ENCODE measurements at regions not wholly inside any gene's neighbourhood (a gene's known extent, or its start where the extent isn't known, plus 50 kb on each side); places are given as distances from the start of the nearest gene placed in this dataset.
"Not testable (repeated sequence)": the region's sequence is repeated elsewhere in the genome, so short reads cannot be mapped to it uniquely, and the experiment has no call there.

DNA sequence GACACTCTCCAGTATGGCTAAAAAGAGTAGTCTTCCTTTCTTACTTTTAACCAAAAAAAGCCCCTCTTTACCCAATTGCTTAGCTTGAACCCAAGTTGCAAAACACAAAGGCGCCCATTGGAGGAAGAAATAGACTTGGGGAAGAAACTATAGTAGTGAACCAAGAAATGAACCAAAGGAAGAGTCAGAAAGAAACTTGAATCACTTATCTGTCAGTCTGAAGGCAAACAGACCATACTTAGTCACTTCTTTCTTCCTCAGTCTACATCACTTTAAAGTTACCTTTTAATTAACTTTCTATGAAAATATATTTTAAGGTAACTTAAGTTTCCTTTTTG, 161.4 kb upstream of the GIMD1 start:
- no peak for DNase-seq (ENCODE audit: low read depth in 1 of 2, low spot score in 1 of 2)

DNA sequence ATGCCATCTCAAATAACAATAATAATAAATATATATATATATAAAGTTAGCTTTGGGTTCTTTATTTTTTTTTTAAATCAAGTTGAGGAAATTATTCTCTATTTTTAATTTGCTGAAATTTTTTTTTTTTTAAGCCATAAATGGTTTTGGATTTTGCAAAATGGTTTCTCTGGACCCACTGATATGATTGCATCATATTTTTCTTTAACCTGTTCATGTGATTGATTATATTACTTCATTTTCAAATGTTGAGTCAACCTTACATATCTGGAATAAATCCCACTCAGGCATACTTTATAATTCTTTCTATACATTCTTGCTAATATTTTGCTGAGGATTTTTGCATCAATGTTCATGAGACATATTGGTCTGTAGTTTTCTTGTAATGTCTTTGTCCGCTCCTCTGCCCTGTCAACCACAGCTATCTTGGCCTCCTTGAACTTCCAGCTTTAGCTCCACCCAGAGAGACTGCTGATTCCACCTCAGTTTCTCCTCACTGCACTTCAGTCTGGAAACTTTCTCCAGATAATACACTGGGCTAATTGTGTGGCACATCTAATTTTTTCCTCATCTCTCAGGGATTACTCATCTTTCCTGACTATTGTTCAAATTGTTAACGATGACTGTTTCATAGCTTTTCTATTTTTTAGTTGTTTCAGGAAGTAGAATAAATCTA, 160.9 kb upstream of the GIMD1 start:
- no peak for DNase-seq (ENCODE audit: low read depth in 1 of 2, low spot score in 1 of 2)

DNA sequence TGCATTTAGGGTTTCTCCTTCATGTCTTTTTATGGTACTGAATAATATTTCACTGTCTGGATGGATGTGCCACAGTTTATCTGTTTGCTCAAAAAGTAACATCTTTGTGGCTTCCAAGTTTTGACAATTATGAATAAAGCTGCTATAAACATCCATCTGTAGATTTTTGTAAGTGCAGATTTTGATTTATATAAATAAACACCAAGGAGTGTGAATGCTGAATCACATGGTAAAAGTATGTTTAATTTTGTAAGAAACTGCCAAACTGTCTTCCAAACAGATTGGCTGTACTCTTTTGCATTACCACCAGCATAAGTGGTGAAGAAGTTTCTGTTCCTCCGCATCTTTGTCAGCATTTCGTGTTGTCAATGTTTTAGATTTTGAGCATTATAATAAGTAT, 158.7 kb upstream of the GIMD1 start:
- DNase-seq (ENCODE audit: low read depth in 1 of 2, low spot score in 1 of 2), result no peak

DNA sequence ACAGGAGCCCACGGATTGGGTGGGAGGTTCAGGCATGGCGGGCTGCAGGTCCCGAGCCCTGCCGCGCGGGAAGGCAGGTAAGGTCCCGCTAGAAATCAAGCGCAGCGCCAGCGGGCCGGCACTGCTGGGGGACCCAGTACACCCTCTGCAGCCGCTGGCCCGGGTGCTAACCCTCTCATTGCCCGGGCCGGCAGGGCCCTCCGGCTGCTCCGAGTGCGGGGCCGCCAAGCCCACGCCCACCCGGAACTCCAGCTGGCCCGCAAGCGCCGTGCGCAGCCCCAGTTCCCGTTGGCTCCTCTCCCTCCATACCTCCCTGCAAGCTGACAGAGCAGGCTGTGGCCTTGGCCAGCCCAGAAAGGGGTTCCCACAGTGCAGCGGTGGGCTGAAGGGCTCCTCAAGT, 156.8 kb upstream of the GIMD1 start:
- not testable (repeated sequence) for DNase-seq (ENCODE audit: low read depth in 1 of 2, low spot score in 1 of 2)

DNA sequence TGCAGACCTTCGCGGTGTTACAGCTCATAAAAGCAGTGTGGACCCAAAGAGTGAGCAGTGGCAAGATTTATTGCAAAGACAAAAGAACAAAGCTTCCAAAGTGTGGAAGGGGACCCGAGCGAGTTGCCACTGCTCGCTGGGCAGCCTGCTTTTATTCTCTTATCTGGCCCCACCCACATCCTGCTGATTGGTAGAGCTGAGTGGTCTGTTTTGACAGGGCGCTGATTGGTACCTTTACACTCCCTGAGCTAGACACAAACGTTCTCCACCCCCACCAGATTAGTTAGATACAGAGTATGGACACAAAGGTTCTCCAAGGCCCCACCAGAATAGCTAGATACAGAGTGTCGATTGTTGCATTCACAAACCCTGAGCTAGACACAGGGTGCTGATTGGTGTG, 156.2 kb upstream of the GIMD1 start:
- DNase-seq (ENCODE audit: low read depth in 1 of 2, low spot score in 1 of 2), result not testable (repeated sequence)

DNA sequence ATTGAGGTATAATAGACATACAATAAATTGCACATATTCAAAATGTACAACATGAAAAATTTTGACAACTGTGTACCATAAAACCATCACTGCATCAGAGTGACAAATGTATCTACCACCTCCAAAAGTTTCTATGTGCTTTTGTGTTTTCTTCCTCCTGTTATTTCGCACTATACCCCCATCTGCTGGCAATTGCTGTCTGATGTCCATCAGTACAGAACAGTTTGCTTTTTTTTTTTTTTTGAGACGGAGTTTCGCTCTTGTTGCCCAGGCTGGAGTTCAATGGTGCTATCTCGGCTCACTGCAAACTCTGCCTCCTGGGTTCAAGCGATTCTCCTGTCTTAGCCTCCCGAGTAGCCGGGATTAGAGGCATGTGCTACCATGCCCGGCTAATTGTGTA, 154.3 kb upstream of the GIMD1 start:
- no peak for DNase-seq (ENCODE audit: low read depth in 1 of 2, low spot score in 1 of 2)

DNA sequence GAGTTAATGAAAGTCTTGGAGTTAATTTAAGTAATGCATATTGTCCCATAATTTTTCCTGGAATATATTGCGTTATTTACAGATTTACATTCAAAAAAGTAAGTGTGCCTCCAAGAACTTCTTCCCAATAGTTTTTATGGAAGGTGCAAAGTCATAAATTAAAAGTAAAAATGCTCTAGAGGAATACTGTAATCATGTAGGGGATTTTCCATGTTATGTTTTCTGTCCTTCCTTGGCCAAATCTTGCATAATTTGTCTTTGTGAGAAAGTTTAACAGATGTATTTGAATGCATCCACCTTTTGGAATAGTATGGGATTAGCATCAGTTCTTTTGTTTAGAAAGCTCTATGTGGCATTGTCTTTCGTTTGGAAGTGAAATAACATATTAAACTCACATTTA, 144.1 kb upstream of the GIMD1 start:
- no peak for DNase-seq (ENCODE audit: low read depth in 1 of 2, low spot score in 1 of 2)

DNA sequence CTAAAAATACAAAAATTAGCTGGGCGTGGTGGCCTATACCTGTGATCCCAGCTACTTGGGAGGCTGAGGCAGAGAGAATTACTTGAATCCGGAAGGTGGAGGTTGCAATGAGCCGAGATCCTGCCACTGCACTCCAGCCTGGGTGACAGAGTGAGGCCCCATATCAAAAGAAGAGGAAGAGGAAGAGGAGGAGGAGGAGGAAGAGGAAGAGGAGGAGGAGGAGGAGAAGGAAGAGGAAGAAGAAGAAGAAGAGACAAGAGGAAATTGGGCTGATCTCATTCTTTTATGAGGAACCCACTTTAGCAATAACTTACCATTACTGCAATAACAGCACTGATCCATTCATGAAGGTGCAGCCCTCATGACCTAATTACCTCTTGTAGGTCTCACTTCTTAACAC, 138.9 kb upstream of the GIMD1 start:
- no peak for DNase-seq (ENCODE audit: low read depth in 1 of 2, low spot score in 1 of 2)

DNA sequence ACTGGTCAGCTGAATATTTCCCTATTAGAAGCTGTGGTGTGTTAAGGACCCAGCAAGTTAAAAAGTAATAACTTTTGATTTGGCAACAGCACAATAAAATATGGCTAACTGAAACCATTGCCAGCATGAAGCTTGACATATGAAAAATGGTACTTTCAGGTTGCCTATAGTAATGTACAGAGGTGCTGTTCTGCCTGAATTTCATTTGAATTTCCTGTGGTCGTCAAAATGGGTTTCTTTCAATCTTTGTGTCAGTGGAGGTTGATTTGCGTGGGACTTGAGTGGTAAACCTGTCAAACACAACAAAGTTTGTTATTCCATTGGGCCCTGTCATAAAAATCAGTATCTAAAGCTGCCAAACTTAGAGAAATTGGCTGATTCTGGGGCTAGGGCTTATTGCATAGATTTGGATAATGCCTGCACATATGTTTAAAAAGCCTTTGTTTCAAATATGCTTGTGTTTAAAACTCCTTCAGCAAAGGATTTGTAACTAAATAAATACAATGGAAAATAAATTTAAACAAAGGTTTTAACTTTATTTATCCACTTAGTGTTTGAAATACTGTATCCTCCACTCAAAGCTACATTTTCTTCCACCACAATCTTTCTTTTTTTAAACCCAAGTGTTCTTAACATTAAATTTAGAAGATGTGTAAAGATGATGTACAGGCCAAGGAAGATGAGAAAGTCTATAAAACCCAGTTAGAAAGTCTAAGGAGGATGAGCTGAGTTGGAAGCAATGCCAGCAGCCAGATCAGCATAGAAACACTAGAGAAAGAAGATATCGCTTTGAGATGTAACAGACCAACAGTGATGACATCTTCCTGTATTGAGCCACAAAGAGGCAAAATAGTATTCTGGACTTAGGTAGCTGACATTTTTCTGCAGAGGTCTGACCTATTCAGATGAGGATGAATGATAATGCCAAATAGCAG, 134.8 kb upstream of the GIMD1 start:
- no peak for DNase-seq (ENCODE audit: low read depth in 1 of 2, low spot score in 1 of 2)

DNA sequence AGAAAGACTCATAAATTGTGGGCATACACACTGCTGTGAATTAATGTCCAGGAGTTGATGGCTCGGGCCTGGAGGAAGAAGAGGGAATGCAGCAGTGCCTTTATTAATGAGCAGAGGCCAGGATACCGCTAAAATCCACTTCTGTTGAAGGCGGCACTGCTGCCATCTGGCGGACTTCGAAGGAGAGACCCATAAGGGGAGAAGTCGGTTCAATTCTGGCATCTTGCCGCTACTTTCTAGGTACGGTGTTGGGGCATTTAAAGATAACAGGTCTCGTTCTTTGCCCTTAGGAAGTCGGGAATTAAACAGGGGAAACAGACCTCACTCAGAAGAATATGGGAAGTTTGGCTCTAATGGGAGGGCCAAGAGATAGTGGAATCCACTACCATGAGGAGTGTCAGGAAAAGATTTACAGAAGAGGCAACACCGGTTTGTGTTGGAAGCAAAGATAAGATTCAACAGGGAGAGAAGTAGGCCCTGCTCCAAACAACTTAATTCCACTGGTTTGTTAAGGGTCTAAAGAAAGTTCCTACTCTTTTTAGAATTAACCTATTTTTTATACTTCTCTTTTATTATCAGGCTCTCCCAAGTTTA, 133.6 kb upstream of the GIMD1 start:
- peak in 1 of 2 donors; percentile 11 for DNase-seq (ENCODE audit: low read depth in 1 of 2, low spot score in 1 of 2)

DNA sequence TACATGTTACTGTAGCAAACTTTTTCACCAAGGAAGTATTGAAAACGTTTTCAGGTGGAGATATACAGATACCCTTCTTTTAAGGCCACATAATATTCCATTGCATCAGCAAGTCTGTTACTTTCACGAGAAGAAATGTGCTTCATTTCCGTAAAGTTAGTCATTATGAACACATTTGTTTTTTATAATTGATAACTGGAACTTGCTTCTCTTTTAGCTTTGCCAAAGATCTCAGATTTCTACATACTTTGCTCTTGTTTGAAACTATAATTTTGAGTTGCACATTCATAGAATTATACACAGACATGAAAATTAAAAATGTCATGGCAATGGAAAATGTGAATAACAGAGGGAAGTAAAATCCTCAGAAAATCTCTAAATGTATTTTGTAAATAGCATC, 128.7 kb upstream of the GIMD1 start:
- DNase-seq (ENCODE audit: low read depth in 1 of 2, low spot score in 1 of 2), result no peak

DNA sequence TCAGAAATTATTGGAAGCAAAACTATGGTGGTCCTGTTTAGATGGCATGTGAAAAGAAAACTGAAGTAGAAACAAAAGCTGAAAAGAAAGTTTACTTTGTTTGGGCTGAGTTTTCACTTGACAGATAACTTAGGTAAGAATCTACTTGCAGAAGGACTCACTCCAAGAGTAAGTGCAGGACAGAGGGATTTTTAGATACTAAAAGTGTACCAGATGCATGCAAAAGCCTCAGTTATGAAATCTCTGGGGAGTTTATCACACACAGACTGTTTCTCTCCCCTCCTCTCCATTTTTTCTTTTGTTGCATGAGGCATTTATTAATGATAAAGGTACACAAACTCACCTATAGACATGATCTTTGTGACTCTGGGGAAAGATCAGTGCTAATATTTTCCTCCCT, 127.5 kb upstream of the GIMD1 start:
- DNase-seq (ENCODE audit: low read depth in 1 of 2, low spot score in 1 of 2), result no peak

DNA sequence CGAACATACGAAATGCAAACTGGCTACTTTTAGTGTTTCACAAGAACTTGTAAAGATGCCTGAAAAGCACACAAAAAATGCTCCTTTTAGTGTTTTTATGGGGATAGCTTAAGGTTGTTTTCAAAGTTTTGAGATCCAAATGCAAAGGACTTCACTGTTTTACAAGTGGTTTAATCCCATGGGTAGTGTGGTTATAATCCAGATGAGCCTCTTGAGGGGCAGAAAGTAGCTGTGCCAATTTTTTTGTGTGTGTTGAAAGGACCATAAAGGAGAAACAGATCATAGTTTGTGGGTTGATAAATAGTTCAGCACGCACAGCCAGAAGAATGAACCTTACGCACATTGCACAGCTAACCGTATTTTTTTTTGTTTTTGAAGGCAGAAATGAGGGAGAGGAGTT, 126.9 kb upstream of the GIMD1 start:
- DNase-seq (ENCODE audit: low read depth in 1 of 2, low spot score in 1 of 2), result no peak

DNA sequence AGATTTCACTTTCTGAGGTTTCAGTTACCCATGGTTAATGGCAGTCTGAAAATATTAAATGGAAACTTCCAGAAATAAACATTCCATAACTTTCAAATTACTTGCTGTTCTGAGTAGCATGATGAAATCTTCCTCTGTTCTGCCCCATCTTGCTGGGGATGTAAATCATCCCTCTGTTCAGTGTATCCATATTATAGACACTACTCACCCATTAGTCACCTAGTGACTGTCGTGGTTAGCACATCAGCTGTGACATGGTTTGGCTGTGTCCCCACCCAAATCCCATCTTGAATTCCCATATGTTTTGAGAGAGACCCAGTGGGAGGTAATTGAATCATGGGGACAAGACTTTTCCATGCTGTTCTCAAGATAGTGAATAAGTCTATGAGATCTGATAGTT, 125.5 kb upstream of the GIMD1 start:
- no peak for DNase-seq (ENCODE audit: low read depth in 1 of 2, low spot score in 1 of 2)

DNA sequence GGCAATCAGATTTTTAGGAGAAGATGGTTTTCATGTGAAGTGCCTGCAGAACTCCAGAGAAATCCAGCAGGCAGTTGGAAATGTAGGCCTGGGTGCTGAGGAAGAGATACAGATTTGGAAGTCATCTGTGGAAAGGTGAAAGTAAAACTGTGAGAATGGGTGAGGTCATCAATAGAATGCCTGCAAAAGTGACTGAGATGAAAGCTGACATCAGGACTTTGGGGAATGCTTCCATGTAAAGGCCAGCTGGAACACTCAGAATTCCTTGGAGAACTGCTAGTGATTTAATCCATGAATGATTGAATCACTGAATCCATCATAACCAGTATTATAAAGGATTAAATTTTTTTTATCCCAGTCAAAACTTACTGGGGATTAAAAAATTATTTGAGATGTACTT, 124.5 kb upstream of the GIMD1 start:
- DNase-seq (ENCODE audit: low read depth in 1 of 2, low spot score in 1 of 2), result no peak

DNA sequence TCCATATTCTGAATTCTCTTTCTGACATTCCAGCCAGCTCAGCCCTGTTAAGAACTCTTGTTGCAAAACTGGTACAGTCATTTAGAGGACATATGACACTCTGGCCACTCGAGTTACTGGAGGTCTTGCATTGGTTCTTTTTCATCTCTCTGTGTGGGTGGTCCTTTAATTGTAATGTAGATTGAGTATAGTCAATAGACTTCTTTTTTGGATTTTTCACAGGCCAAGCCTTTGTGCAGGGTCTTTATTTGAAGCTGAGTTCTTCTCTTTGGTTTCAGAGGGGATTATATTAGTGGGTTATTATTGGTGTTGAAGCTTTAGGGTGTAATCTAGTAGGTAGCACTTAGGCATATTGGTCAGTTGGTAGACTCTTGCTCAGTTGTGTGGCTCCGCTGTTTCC, 118.0 kb upstream of the GIMD1 start:
- no peak for DNase-seq (ENCODE audit: low read depth in 1 of 2, low spot score in 1 of 2)

DNA sequence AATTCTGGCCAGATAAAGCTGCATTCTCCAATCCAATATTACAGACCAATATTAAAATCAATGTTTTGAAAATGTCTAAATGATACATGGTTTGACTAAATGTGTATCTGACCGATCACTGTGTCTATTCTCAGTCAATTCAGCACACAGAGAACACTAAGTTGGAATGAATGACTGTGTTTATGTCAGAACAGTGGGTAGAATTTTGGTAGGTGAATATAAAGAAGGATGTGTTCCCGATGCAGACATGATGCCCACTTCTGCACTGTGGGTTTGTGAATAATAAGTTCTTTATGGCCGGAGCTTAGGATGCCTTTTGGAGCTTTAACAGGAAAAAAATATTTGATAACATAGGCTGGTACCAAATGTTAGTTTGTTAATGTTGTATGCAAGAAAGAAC, 113.2 kb upstream of the GIMD1 start:
- DNase-seq (ENCODE audit: low read depth in 1 of 2, low spot score in 1 of 2), result no peak

DNA sequence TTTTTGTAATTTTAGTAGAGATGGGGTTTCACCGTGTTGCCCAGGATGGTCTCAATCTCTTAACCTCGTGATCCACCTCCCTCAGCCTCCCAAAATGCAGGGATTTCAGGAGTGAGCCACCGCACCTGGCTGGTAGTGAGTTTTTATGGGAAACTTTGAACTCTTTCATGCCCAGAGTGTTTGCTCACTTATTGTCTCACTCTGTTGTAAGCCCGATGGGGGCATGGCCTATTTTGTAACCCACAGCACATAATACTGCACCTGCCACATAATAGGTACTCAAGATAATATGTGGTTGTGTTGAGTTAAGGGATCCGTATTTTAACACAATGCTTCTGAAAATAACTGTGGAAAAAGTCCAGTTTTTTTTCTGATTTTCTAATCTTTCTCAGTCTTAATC, 109.6 kb upstream of the GIMD1 start:
- no peak for DNase-seq (ENCODE audit: low read depth in 1 of 2, low spot score in 1 of 2)

DNA sequence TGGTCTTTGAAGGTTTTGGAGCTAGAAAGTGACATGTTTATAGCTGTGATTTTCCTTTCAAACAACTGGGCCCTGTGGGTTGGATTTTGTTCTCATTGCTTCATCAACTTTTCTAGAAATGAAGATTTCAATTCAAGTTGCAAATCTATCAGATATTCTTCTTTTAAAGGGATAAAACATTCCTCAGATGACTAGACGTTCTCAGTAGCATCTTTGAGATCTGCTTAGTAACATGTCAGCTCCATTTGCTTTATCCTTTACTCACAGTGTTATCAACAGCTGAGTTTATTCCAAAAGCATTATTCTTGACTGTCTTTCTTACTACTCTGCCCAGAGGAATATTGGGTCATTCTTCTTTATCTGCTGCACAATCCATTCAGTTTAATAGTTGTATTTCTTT, 108.2 kb upstream of the GIMD1 start:
- DNase-seq (ENCODE audit: low read depth in 1 of 2, low spot score in 1 of 2), result no peak

DNA sequence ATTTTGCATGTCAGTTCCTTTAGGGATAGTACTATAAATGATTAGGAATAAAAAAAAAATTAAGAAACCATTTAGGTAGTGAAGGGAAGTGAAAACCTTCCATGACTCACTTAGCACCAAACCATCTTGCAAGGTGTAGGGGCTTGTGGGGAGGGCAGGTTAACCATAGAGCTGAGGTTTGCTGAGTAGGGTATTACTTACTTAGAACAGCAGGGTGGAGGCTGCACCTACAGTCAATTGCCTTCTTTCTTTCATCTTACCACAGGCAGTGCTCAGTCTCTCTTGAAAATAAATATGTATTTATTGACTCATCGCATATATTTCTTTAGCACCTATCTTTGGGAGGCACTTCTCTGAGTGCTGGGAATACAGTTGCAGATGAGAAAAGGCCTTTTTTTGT, 104.9 kb upstream of the GIMD1 start:
- no peak for DNase-seq (ENCODE audit: low read depth in 1 of 2, low spot score in 1 of 2)

DNA sequence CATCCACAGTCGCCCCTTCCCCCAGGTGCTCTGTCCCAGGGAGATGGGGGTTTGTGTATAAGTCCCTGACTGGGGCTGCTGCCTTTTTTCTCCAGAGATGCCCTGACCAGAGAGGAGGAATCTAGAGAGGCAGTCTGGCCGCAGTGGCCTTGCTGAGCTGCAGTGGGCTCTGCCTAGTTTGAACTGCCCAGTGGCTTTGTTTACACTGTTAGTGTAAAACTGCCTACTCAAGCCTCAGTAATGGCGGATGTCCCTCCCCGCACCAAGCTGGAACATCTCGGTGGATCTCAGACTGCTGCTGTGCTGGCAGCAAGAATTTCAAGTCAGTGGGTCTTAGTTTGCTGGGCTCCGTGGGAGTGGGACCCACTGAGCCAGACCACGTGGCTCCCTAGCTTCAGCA, 102.6 kb upstream of the GIMD1 start:
- no peak for DNase-seq (ENCODE audit: low read depth in 1 of 2, low spot score in 1 of 2)

DNA sequence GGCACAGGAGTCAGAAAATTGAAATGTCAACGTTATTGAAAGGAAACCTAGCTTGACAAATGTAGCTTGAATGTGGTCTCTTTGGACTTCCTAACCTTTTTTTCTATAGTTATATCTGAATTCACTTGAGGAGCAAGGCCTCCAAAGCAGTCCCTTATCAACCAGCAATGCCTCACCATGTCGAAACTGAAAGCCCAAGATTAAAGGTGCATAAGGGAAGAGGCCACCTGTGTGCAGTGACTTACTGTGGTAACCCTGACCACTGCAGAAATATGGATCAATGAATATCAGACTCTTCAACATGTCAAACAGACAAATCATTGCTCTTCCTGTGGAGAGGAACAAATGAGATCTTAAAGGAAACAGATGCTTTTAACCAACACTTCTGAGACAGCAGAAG, 95.0 kb upstream of the GIMD1 start:
- DNase-seq (ENCODE audit: low read depth in 1 of 2, low spot score in 1 of 2), result no peak

All from activated CD4-positive, alpha-beta T cell treated with anti-CD3 and anti-CD28 coated beads, Interleukin-2, amount 50 U/mL, for 24 hours (primary cell).